GM21529 (cell line): ENCODE measurements at regions not wholly inside any gene's neighbourhood (a gene's known extent, or its start where the extent isn't known, plus 50 kb on each side); places are given as distances from the start of the nearest gene placed in this dataset.

Experiments
- ATAC-seq: cut with Tn5 transposase; IDR thresholded peaks from one replicate; pipeline ENCODE4 v1.9.1; 2021; ENCODE audit not compliant: unreplicated experiment

DNA sequence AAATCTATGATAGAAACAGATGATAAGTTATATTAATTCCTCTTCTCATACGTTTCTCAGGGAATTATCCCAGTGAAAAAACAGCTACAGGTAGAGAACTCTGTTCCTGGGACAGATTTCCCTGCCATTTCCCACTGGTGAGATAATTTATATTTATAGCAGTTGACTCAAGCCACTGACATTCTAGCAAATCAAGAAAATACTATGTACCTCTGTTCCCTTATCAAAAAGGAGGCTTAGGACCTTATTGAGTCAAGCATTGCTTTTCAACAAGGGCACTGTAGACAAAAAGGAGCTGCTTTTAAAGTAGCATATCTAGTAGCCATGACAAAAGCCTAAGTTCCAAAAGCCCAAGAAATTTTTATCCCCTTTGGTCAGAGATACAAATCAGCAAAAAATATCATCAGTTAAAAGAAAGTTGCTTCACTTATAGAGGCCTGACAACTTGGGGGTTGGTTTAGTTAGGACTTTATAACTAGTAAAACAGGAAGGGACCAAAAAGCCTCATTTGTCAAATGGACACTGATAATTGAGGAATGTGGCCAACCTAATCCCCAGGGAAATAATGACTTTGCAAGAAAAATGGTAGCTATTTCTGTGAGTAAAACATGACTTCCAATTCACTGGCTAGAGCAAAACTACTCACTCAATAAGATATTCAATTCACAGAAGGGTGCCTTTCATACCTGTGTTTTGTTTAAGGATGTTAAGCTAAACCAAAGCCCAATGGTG lies 652.5 kb downstream of the SLITRK1 start:
- no peak for ATAC-seq

DNA sequence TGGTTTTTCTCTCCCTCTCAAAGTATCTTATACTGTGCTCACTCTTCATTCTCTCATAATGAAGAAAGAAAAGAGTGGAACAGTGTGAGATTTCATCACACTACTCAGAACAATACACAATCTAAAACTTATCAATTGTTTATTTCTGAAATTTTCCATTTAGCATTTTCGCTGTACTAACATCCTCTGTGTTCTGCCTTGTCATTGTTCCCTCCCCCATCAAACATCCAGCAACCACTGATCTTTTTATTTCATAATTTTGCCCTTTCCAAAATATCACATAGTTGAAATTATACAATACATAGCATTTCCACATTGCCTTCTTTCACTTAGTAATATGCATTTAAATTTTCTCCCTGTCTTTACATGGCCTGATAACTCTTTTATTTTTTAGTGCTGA lies 658.7 kb downstream of the SLITRK1 start:
- no peak for ATAC-seq

DNA sequence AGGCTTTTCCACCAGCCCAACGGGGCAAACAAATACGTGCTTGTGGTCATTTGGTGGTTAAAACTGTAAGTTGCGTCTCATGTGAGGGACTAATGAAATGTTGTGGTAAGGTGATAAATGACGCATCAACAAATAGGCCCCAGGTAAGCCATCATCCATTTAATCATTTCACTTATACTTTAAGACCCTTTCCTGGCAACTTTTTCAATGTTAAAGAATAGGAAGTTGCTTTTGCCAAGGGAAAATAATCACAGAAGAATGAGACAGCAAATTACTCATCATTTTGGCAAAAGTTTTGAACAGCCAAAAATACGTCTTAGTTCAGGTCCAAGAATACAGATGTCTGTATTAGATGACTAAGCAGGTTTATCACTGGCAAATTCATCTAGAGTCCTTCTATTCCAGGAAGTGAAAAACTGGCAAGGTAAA lies 660.4 kb downstream of the SLITRK1 start:
- ATAC-seq: no peak

DNA sequence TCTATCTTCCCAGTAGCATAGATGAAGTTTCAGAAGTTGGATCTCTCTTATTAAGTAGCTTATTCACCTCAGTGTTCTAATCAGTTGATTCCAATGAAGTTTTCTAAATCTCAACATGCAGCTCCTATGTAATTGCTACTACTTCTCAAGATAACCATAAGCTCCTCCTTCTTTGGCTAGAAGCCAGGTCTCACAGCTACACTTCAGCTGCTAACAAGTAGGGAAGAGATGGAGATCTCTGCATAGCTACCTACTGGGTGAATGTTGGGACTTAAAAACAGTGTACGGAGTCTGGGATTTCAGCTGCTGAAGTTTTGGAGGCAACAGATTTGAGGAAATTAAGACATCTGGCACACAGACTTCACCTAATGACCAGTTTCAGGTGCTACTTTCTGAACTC lies 661.0 kb downstream of the SLITRK1 start:
- no peak for ATAC-seq

DNA sequence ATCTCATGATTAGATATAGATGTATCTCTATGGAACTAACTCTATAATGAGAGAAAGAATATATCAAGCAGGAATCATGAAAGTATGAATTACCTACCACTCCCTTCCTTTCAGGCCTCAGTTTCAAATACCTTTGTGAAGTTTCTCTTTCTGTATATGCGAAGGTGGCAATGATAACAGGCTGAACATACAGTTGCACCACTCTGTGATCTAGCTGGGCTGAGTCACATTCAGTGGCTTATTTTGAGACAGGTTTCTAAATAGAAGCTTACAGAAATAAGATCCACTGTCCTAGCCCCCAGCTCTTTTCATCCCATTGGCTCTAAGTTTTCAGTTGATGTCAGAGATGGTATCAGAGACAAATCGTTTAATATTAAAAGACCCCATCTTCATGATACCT lies 662.0 kb downstream of the SLITRK1 start:
- no peak for ATAC-seq

DNA sequence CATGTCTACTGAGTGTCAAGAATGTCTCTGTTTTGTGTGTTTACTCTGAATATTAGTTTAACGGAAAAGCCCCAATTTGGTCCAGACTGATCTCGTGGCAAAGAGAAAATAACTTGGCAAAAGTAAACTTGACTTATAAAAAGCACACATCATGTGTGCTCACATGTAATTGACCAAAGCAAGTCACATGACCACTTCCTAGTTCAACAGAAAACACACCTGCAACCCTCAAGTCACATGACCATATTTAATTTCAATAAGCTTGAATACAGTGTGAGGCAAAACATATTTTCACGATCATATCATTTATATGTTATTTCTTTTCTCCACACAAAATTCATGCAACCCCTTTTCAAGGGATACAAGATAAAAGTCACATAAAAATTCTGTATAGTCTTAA lies 662.4 kb downstream of the SLITRK1 start:
- ATAC-seq: no peak

DNA sequence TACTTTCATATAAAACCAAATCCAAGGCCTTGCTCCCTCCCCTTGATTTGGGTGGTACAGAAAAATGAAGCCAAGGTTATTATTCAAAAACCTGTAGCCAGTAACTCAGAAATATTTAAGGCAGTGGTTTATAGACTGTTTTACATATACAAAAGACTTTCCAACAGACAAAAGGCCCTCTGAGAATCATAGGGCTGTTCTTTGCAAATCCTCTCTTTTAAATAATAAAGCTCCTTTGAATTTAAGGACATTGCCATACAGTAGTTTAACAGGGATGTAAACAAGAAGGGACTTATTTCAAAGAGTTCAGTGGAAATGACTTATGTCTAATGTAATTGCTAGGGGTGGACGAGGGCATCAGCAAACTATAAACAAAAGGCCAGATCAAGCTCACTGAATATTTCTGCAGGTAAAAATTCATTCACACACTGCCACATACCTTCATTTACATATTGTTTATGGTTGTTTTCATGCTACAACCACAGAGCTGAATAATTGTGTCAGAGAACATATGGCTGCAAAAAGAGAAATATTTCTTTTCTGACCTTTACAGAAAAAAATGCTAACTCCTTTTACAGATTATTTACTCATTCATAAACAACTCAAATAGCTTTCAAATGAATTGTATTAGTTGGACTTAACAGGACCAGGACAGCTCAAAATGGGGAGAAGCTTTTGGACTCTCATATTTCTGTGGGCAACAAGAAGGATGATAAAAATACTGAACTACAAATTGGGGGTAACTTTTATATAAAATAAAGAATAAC lies 665.6 kb downstream of the SLITRK1 start:
- ATAC-seq: no peak

DNA sequence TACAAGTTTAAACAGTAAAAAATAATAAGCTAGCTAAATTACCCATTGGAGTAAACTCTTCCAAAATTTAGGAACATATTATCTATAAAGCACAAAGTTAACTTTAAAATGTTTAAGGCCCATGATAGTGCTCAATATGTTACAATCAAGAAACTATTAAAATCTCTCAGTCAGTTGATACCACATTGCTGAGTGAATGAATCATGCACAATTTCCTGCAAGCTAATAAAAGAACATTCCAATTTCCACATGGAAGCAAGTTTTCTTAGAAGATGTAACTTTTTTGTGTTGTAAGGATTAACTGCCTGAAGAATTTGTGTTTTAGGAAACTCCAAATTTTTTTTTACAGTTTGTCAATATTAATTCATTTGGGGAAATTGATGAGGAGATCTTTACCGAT lies 666.6 kb downstream of the SLITRK1 start:
- ATAC-seq: no peak

DNA sequence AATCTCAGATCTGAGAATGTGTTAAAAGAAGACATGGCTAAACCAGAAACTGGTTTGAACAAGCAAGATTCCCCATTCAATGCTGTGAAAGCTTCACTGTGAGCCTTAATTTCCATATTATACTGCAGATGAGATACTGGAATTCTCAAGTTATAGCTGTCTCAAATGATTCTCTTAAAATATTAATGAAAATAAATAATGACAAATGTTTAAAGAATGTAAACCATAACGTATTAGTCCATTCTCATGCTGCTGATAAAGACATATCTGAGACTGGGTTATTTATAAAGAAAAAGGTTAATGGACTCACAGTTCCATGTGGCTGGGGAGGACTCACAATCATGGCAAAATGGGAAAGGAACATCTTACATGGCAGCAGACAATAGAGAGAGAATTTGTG lies 667.8 kb downstream of the SLITRK1 start:
- no peak for ATAC-seq

DNA sequence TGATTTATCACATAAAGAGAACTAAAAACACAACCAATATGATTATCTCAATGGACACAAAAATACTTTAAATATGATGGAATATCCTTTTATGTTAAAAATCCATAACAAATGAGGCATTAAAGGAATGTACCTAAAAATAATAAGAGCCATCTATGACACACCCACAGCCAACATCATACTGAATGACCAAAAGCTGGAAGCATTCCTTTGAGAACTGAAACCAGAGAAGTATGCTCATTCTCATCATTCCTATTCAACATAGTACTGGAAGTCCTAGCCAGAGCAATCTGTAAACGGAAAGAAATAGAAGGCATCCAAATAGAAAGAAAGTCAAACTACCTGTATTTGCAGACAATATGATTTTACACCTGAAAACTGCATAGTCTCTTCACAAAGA lies 671.0 kb downstream of the SLITRK1 start:
- no peak for ATAC-seq

DNA sequence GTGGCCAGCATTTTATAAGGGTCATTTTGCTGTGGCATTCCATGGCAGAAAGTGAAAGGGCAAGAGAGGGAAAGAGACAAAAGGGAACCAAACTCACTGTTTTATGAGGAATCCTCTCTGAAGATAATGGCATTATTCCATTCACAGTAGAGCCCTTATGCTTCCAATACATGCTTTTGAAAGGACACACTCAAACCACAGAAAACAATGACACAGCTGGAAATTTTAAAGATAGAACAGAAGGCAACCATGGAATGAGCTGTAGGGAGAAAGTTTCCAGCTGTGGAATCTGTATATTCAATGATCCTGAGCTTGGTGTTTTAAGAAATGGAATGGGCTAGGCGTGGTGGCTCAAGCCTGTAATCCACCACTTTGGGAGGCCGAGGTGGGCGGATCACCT lies 677.4 kb downstream of the SLITRK1 start:
- ATAC-seq: no peak

DNA sequence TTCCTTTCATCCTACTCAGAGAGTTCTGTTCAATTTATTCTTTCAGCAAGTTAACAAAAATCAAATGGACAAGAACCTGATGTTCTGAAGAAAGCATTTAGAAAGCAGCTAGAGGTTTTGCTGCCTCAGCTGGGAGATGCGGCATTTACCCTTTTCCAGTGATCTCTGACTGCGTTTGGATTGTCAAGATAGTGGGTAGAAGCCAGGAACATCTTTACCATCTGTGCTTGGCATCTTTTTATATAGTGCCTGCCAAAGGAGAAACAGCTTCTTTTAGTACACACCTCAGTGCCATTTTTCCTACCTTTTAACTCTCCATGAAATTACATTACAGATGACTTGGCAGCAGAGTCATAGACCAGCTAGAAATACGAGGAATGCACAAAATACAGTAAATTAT lies 680.8 kb downstream of the SLITRK1 start:
- ATAC-seq: no peak

DNA sequence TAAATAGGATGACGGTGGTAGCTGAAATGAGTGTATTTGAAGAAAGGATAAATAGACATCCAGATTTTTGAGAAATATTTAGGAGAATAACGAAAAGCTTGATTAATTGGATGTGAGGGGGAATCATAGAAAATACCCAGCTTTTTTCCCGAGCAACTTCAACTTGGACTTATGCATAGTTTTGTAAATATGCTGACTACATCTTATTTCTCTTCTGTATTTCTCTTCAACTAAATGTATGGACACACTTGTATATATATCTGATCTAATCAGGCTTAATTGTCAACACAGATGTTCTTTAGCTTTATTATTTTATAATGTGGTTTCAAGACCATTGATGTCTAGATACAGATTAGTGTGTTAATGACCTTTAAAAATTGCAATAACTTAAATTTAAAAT lies 685.0 kb downstream of the SLITRK1 start:
- ATAC-seq: no peak

DNA sequence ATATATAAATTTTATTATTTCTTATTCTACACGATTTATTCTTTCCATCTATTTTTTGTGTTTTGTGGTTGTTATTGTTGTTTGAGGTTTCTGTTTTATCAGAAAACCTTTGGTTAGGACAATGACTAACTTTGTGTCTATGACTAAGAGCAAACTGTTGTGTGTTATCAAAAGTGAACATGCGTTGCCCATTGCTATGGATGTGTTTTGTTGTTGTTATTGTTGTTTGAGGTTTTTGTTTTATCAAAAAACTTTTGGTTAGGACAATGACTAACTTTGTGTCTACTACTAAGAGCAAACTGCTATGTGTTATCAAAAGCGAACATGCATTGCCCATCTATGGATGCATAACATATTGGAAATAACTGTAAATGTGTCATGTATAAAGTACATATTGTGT lies 692.3 kb downstream of the SLITRK1 start:
- ATAC-seq: no peak

DNA sequence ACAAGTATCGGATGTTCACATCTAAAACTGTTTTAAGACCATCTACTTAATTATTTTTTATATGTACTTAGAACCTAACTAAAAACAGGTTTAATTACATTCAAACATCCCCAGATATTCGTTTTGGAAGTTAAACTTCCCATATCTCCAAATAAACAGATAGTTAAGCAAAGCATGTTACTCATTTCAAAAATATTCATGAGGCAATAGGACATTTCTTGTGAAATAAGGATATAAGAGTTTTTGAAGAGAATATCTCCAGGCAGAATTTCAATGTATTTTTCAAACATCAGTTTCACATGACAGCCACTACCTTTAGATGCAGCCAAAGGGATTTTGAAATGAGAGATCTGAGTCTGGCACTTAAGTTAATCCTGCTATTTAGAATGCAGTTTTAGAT lies 697.5 kb downstream of the SLITRK1 start:
- ATAC-seq: no peak

DNA sequence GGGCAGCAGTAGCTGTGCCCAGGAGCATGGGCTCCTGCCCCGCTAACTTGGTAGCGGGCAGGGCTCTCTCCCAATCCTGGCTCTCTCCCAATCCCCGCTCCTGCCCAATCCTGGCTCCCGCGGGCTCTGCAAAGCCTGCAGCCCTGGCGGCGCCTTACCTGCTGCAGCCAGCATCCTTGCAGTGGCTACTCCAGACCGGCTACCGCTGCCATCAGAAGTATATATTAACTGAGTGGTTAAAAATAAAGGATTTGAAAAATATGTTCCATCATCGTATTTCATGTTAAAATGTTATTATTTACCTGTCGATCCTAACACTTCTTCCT lies 698.2 kb downstream of the SLITRK1 start:
- no peak for ATAC-seq

DNA sequence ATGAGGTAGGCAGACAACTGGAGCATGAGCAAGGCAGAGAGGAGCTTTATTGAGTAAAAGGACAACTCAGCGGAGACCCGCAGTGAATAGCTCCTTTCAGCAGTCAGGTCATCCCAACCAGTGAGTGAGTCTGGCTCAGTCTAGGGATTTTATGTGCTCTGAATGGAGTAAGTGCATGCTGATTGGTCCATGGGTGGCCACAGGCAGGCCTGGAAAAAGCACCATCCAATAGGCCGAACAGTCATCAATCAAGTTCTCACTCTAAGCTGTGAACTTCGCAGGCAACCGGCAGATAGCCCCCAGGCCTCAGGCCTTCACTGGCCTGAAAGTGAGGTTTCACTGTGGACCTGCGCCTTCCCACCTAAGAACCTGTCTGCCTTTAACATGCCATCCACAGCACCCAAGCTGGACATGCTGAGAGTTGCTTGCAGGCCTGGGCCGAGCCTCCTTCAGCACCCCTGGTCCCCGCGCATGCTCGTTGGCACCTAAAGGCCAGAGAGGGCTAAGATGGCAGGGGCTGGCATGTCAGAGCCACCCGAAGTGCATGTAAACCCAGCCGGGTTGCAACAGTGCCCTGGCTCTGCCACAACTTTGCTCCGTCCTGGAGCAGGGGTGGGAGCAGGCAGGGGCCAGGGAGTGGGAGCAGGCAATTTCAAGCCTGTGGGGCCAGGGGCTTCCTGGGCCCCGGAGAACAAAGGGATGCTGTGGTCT lies 698.7 kb downstream of the SLITRK1 start:
- no peak for ATAC-seq

DNA sequence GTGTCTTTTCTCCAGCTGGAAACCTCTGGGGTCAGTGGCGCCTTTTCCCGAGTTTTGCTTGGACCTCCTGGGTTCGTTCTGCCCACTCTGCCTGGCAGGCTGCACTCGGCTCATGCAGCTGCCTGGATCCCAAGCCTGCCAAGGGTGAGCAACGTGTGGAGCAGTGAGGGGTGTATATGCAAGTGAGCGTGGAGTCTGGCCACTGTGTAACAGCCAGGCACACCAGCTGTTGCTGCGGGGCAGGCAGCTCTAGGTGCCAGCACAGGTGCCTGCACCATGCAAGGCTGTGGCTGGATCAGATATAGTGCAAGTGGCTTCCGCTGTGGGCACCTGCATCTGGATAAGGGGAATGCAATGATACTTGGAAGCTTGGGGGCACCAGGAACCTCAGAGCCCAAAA lies 699.4 kb downstream of the SLITRK1 start:
- no peak for ATAC-seq

DNA sequence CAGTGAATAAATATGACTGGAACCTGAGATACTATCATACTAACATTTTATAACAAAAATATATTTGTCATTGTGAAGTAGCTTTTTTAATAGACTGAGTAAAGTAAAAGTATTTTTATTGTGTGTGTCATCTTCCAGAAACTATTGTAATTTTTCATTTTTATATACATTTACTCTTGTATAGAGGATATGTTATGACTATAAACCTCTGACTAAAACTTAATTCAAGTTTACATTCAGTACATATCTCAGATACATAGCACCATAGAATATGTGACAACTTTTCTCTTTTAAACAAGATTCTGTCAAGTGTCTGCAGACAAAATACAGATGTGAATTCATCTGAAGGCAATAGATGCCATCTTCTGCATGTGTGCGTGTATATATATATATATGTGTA lies 704.3 kb downstream of the SLITRK1 start:
- no peak for ATAC-seq

DNA sequence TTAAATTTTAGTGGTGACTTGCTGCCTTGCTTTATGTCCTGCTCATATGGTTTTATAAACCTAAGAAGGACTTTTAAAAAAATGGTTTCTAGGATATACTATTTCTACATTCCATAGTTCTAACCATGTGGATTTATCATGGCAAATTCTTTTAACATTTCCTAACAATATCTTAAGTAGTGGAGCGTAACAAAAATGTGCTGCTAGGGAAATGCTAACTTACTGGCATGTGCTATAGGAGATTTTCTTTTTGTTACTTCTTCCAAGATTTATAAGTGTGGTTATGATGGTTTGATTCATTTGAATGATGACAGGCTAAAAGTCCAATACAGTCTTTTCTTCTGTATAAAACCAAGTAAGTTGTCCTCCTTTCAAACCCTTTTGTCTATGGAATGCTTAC lies 713.7 kb downstream of the SLITRK1 start:
- no peak for ATAC-seq

DNA sequence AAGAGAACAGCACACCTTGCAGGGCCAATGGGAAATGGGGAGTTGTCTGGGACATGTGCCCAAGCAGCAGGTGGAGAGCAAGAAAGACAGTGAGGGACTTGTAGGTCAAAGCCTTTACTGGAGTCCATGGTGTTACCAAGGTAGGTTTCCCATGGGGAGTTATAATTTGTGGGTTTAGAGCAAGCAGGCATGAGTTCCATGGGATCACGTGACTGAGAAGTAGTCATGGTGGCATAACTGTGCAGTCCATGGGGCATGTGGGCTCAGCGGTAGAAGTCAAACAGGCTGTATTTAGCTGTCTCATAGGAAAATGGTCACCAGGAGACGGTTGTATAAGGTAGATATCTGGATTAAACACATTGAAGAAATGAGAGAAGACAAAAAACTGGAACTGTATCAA lies 715.1 kb downstream of the SLITRK1 start:
- no peak for ATAC-seq

DNA sequence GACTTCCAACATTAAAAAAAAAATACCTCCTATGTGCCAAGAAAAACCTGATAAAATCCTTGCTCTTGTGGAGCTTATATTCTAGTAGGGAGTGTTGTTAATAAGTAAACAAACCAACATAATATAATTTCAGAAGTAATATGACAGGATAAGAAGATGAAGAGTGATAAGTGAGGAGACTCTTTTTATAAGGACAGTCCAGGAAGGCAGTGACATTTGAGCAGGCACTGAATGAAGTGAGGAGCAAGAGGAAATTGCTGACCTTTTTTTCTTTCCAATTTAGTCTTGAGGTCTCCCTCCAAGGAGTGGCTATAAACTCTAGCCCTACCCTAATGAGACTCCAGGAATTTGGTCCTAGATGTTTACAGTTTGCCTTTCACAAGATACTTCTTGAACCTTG lies 715.7 kb downstream of the SLITRK1 start:
- no peak for ATAC-seq
